OCI-M1 (cell line): ENCODE measurements at regions not wholly inside any gene's neighbourhood (a gene's known extent, or its start where the extent isn't known, plus 50 kb on each side); places are given as distances from the start of the nearest gene placed in this dataset.

ENCODE experiments used
- DNase-seq: peaks from one replicate; lab custom pipeline; 2025; lab: John Stamatoyannopoulos, UW

- DNase-seq: no peak
These were observed 237.2 kb downstream of the SPATA18 start for GRCh38 chr4:52288212-52288855.

- DNase-seq: no peak
These were observed 239.4 kb downstream of the SPATA18 start for GRCh38 chr4:52290466-52290865.

GRCh38 chr4:52292245-52292644 is 241.1 kb downstream of the SPATA18 start:
- DNase-seq: no peak

GRCh38 chr4:52296341-52296740 is 245.2 kb downstream of the SPATA18 start:
- DNase-seq: no peak

- no peak for DNase-seq
These were observed 247.3 kb downstream of the SPATA18 start for GRCh38 chr4:52298444-52298843.

- no peak for DNase-seq
These were observed 248.0 kb downstream of the SPATA18 start for GRCh38 chr4:52299120-52299519.

GRCh38 chr4:52311464-52312125 is 260.5 kb downstream of the SPATA18 start:
- no peak for DNase-seq

GRCh38 chr4:52312722-52313121 is 261.6 kb downstream of the SPATA18 start:
- DNase-seq: no peak

GRCh38 chr4:52317361-52317879 is 266.3 kb downstream of the SPATA18 start:
- DNase-seq: no peak

- DNase-seq: no peak
These were observed 266.9 kb downstream of the SPATA18 start for GRCh38 chr4:52317981-52318380.

- no peak for DNase-seq
These were observed 278.8 kb downstream of the SPATA18 start for GRCh38 chr4:52329894-52330293.

- no peak for DNase-seq
These were observed 292.5 kb downstream of the SPATA18 start for GRCh38 chr4:52343595-52343994.

GRCh38 chr4:52350926-52351325 is 299.8 kb downstream of the SPATA18 start:
- no peak for DNase-seq

GRCh38 chr4:52358366-52358765 is 300.7 kb downstream of the USP46 start:
- DNase-seq: no peak

- DNase-seq: no peak
These were observed 300.2 kb downstream of the USP46 start for GRCh38 chr4:52358883-52359321.

- DNase-seq: no peak
These were observed 292.9 kb downstream of the USP46 start for GRCh38 chr4:52366191-52366590.

- no peak for DNase-seq
These were observed 292.5 kb downstream of the USP46 start for GRCh38 chr4:52366621-52367020.

- DNase-seq: no peak
These were observed 291.7 kb downstream of the USP46 start for GRCh38 chr4:52367282-52367830.

- DNase-seq: no peak
These were observed 290.2 kb downstream of the USP46 start for GRCh38 chr4:52368895-52369294.

GRCh38 chr4:52369649-52370048 is 289.5 kb downstream of the USP46 start:
- DNase-seq: no peak

- no peak for DNase-seq
These were observed 288.5 kb downstream of the USP46 start for GRCh38 chr4:52370576-52370975.

- no peak for DNase-seq
These were observed 287.3 kb downstream of the USP46 start for GRCh38 chr4:52371841-52372240.

GRCh38 chr4:52372269-52372668 is 286.8 kb downstream of the USP46 start:
- no peak for DNase-seq
